Epithelial cell of prostate (primary cell): ENCODE measurements at regions not wholly inside any gene's neighbourhood (a gene's known extent, or its start where the extent isn't known, plus 50 kb on each side); places are given as distances from the start of the nearest gene placed in this dataset.
A peak's percentile ranks its signal among the peaks of the same experiment; 100 is the strongest.

Experiments used
- DNase-seq: peaks from one replicate; pipeline ENCODE4 v3.0.0-alpha.2; 2011; ENCODE audit warnings: low read depth, low spot score
- H3K27ac ChIP-seq: fragments of 450-650 bp; 2 replicates; pipeline ENCODE4 v1.5.1; 2017; ENCODE audit warnings: mild to moderate bottlenecking

DNA sequence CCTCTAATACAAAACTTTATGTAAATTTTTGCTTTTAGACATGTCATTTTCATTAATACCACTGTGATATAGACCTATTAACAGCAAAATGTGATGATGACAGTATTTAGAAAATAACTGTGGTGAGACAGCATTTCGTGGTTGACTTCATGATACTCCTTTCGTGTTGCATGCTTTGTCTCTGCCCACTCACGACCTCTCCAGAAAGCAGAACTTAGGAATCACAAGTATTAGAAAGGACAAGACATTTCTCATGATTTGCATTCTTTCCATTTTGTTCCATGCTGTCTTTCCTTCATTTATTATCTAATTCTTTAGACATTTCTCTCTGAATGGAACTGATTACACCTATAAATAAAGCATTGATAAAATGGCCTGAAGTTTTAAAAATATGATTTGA is 85.2 kb upstream of the POU3F3 start:
- DNase-seq: no peak
- no peak overlapping the region for H3K27ac ChIP-seq

DNA sequence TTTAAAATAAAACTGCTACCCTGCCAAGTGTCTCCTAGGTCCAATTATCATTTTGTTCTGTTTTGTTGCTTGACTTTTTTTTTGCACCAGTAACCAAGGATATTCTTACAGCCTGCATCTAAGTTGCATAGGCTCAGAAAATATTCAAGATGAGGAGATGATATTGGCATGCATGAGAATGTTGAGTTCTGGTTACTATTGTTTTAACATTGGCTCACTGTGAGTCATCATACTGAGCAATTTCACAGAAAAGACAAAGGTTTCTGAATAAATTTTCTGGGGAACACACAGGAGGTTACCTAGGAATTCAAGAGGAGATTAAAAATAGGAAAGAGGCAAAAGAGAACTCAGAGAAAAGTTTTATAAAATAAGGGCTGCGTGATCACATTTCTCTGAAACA is 84.8 kb upstream of the POU3F3 start:
- no peak overlapping the region for H3K27ac ChIP-seq

DNA sequence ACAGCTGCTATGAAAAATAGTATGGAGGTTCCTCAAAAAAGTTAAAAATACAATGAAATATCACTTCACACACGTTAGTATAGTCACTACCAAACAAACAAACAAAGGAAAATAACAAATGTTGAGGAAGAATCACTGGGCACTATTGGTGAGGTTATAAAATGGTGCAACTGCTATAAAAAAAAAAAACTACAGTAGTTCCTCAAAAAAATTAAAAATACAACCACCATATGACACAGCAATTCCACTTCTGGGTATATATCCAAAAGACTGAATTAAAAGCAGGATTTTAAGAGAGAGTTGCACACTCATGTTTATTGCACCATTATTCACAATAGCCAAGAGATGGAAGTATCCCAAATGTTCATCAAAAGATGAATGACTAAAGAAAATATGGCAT is 80.9 kb upstream of the POU3F3 start:
- no peak for DNase-seq
- no peak overlapping the region for H3K27ac ChIP-seq

More for the DNA sequence above, 84.8 kb upstream of the POU3F3 start:
- DNase-seq: peak; percentile 6

DNA sequence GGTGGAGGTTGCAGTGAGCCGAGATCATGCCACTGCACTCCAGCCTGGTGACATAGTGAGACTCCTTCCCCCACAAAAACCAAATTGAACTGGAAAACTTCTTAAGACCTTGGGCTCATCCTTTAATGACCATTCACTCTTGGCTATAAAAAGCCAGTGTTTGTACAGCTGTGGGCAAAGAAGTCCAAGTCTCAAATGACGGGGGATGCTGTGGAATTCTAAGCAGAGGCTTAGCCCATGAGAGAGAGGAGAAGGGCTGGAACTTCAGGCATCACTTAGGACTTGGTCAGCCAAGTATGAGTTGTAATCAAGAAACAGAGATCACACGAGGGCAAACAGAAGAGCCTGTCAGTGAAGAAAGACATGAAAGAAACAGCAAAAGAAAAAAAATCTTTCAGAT is 79.3 kb upstream of the POU3F3 start:
- no peak overlapping the region for H3K27ac ChIP-seq
- no peak for DNase-seq

DNA sequence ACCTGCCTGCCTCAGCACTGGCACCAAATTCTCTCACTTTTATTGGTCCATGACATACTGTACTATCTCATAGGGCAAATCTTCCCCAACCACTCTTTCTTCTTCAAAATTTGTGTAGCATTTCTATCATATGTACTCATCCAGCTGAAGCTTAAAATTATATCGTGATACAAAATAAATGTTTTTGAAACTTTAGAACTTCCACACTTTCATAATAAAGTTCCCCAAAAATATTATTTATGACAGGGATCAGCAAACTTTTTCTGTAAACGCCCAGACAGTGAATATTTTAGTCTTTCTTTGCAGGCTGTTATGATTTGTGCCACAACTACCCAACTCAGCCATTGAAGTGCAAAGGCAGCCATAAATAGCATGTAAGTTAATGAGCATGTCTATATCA is 76.2 kb upstream of the POU3F3 start:
- no peak for DNase-seq
- H3K27ac ChIP-seq: no peak overlapping the region

DNA sequence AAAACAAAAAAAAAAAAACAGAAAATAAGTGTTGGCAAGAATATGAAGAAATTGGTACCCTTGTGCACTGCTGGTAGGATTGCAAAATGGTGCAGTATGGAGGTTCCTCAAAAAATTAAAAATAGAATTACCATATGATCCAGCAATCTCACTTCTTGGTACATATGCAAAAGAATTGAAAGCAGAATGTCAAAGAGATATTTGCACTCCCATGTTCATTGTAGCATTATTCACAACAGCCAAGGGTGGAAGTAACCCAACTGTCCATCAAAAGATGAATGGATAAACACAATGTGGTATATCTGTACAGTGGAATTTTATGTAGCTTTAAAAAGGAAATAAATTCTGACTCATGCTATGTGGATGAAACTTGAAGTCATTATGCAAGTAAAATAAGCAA is 72.8 kb upstream of the POU3F3 start:
- DNase-seq: no peak
- no peak overlapping the region for H3K27ac ChIP-seq

DNA sequence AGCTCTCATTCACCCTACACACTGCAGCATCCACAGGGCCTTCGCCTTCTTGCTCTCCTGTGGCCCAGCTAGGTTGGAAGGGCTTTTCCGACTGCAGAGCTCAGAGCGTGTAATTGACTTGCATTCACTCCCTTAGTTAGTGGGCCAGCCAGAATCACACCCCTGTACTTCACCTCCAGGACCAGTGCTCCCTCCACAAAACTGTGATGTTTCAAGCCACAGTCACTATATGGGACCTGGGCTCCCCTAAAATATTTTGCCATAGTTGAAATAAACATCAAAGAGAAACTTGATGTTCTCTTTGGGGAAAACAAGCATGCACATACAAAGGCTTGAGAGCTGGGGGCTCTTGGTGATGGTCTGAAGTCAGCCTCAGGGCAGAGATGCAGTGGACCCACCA is 69.7 kb upstream of the POU3F3 start:
- DNase-seq: no peak
- no peak overlapping the region for H3K27ac ChIP-seq

DNA sequence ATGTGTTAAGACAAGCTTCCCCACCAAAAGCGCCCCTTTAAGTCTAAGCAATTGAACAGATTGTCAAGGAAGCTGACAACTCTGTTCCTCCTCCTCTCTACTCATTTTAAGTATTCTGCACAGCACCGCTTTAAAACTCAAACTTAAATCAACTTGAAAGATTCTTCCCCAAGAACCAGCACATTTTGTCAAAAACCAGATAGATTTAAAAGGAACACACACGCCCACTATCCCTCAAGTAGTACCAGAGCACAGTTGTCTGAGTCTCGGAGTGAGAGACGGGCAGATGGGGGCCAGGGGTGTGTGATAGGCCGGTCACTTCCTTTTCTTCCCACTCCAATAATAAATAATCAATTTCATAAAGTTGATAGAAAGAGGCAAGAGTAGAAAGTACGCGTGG is 67.7 kb upstream of the POU3F3 start:
- no peak overlapping the region for H3K27ac ChIP-seq
- DNase-seq: no peak

DNA sequence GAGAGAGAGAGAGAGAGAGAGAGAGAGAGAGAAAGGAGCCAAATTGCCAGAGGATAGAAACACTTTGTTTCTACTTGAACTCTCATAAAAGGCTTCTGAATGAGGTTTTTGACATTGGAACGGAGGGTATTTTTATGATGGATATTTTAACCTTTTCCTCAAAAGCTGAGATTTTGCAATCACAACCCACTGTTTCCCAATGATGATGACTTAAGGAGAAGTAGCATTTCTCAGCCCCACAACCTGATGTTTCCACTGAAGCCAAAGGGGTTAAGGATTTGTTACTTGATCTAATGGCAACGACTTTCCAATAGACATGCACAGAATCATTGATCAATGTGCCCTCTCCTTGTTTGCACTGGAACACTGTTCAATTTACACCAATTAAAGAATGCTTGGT is 67.1 kb upstream of the POU3F3 start:
- no peak for DNase-seq

DNA sequence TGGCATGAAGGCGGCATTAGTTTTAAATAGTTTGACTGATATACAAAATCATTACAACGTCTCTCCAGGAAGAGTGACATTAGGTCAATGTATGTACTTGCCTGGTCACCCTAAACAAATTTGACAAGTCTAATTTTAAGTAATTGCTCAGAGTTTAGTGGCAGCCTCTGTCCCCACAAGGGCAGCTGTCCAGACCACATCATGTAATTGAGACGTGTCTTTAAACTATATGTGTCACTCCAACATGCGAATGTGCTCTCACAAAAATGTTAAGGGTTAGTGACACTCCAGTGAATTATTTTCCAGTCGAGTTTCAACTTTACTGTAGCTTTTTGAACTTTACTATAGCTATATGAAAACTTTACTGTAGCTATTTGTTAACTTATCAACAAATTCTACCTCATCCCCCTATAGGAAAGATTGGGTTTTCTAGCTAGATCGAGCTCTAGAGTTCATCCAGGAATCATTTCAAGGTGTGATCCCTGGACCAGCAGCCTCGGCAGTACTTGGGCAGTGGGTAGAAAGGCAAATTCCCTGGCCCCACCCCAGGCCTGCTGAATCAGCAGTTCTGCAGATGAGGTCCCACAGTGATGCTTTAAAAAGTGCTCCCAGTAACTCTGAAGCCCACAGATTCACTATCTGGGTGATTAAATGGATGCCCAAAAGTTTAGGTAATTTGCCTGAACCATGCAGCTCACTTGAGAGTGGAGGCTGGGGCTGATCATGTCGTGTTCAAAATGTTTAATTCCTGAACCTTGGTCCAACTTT is 66.4 kb upstream of the POU3F3 start:
- no peak for DNase-seq
- H3K27ac ChIP-seq: no peak overlapping the region

More for the DNA sequence above, 67.1 kb upstream of the POU3F3 start:
- no peak overlapping the region for H3K27ac ChIP-seq

DNA sequence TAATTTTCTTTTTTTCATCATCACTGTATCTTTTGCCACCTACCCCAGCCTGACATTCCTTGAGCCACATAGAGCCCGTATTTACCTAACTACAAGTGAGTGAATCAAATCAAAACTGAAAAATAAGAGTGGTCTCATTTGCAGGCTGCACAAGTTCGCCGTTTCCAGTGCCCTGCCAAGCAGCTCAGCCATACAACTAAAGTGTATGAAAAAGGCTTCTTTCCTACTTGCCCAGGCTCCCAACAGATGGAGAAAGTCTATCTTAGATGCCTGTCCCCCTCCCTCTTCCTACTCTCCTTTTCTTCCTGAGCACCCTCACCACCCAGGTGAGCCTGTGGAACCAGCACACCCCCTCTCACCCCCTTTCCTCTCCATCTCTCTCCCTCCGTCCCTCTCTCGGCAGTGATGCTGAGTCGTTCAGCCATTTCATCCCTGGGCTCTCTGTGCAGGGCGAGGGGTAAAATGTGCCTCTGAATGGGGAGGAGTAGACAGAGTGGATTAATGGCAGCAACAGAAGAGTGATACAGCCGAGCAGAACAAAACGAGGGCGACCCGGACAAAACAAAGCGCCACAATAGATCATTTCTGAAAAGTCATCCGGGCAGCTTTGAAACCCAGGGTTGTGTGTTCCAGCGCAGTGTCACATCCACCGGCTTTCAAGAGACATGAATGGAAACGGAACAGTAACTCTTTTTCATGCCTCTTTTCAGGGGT is 65.0 kb upstream of the POU3F3 start:
- H3K27ac ChIP-seq: no peak overlapping the region

DNA sequence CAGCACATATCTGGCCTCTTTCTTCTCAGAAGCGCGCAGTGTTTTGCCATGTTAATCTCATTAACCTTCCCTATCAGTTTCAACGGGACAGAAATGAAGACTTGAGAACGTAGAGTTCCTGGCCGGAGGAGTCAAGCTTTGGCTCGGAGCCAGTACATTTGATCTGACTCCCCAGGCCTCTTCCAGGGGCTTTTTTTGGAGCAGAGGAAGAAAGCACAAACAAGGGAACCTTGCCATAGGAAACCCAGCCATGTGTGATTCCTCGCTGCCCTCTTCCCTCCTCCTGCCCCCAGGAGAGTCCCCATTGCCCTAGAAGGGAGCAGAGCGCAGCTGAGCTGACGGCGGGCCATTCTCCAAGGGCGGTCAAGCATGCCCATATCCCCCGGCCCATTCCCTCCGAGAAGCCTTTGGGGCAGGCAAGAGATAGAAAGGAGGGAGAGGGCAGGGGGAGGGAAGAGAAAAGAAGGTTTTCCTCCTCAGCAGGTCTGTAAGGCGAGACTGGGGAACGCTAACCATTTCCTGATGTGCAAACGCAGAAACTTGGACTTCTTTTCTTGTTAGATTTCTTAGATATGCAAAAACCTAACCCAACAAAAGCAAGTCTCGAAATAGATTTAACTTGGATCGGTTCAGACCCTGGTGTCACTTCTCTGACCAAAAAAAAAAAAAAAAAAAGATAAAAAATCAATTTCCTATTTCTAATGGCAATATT is 63.7 kb upstream of the POU3F3 start:
- no peak overlapping the region for H3K27ac ChIP-seq
- no peak for DNase-seq

More for the DNA sequence above, 65.0 kb upstream of the POU3F3 start:
- no peak for DNase-seq

DNA sequence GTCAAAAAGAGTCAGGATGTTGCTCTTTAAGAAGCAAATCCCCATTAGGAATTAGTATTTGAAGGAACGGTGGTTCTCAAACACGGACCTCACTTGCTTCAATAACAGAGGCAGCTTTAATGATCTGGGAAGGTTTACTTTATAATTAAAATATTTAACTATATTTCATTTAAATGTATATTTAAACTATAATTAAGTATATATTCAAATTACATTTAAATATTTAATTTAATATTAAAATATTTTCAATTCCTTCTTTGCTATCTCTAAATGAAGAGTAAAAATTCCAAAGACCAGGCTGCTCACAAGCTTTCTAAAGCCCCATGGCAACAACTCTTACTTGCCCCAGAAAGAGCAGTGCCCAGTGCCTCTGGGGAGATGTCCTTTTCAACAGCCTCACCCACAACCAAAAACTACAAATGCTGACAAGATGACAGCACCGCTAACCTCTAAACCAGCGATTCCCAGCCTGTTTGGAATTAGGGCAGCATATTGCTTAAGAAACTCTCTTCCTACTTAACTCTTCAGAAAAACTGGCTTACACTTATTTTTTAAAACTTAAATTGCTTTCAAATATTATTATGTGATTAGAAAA is 62.9 kb upstream of the POU3F3 start:
- DNase-seq: no peak
- no peak overlapping the region for H3K27ac ChIP-seq

DNA sequence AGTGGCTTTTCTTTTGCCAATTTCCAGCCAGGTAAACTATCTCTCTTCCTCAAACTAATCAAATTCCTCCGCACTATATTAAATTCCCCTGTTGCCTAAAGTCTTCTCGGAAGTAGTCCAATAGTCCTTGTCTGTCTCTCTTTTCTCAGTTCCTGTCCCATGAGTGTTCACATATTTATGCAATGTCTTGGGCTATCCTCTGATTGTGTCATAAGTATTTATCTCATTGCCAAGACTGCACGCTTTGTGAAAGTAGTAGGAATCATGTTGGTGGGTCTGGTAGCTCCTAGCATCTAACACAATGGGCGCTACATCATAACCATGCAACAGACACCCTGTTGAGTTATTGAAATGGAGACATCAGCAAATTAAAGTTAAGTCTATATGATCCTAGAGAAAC is 59.9 kb upstream of the POU3F3 start:
- DNase-seq: no peak
- H3K27ac ChIP-seq: no peak overlapping the region

DNA sequence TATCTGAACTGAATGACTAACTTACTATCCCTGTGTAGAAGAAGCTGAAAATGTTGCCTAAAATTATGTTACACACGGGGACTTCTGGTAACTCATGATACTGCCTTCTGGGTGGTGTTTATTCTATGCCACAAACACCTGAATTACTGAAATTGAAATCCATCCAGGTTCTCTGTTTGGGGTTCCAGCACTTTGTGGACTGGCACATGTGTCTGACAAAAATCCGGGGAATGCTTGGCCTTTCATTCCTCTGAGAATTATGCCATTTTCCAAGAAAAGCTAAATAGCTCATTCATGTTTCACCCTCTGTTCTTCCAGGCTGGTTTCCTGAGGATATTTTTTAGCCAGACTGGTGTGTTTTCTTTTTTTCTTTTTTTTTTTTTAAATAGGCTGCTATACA is 59.5 kb upstream of the POU3F3 start:
- DNase-seq: no peak
- no peak overlapping the region for H3K27ac ChIP-seq
